Choroid plexus epithelial cell (primary cell): ENCODE measurements at regions not wholly inside any gene's neighbourhood (a gene's known extent, or its start where the extent isn't known, plus 50 kb on each side); places are given as distances from the start of the nearest gene placed in this dataset.

Experiments used
- DNase-seq: peaks from one replicate; pipeline ENCODE4 v3.0.0-alpha.2; 2010; ENCODE audit warnings: low read depth
- H3K4me3 ChIP-seq: 2 replicates; pipeline ENCODE4 v1.5.1; 2011; ENCODE audit warnings: low read depth, mild to moderate bottlenecking, control low read depth, low read length, moderate library complexity
- CTCF ChIP-seq: conservative IDR thresholded peaks from 2 replicates; pipeline ENCODE4 v1.5.1; 2011; ENCODE audit warnings: low read depth, mild to moderate bottlenecking, control low read depth, inconsistent platforms, low read length, moderate library complexity

- no peak for TF ChIP-seq CTCF
- DNase-seq, result no peak
- no peak overlapping the region for H3K4me3 ChIP-seq
These were observed 344.7 kb upstream of the SYT4 start for GRCh38 chr18:43622024-43622423.

- H3K4me3 ChIP-seq, result no peak overlapping the region
- DNase-seq, result no peak
- no peak for TF ChIP-seq CTCF
These were observed 348.3 kb upstream of the SYT4 start for GRCh38 chr18:43625582-43625981.

- H3K4me3 ChIP-seq, result no peak overlapping the region
- DNase-seq, result no peak
- TF ChIP-seq CTCF, result no peak
These were observed 350.7 kb upstream of the SYT4 start for GRCh38 chr18:43627848-43628530.

- TF ChIP-seq CTCF, result no peak
- no peak for DNase-seq
- H3K4me3 ChIP-seq, result no peak overlapping the region
These were observed 357.7 kb upstream of the SYT4 start for GRCh38 chr18:43634994-43635393.

GRCh38 chr18:43635397-43635796, 358.1 kb upstream of the SYT4 start:
- H3K4me3 ChIP-seq, result no peak overlapping the region
- DNase-seq, result no peak
- no peak for TF ChIP-seq CTCF

- DNase-seq, result no peak
- TF ChIP-seq CTCF, result no peak
These were observed 365.5 kb upstream of the SYT4 start for GRCh38 chr18:43642727-43643330.

GRCh38 chr18:43648002-43648401, 370.7 kb upstream of the SYT4 start:
- TF ChIP-seq CTCF, result peak; percentile 53
- H3K4me3 ChIP-seq, result no peak overlapping the region
- peak; percentile 40 for DNase-seq

More at GRCh38 chr18:43642727-43643330, 365.5 kb upstream of the SYT4 start:
- no peak overlapping the region for H3K4me3 ChIP-seq
